ENCODE measurements at regions not wholly inside any gene's neighbourhood (a gene's known extent, or its start where the extent isn't known, plus 50 kb on each side); places are given as distances from the start of the nearest gene placed in this dataset.

DNA sequence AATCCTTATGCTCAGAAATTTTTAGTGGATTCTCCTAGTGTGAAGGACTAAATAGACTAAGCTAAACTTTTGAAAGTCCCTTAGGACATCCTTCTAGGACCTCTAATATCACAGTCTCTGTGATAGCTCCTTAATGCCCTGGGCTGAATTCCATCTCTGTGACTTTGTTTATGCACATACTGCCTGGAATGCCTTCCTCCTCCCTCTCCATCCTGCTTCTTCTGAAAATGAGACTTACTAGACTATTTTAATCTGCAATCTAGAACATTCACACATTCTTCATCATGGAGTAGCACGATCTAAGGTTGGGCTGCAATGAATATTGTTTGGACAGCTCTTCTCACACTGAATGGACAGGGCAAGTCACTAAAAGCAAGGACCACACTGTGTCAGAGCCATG lies 65.0 kb upstream of the MSX1 start:
- TF ChIP-seq POLR2A (IDR thresholded peaks at IDR 0.05): no peak
- TF ChIP-seq POLR2AphosphoS5 (IDR thresholded peaks at IDR 0.05): no peak
- TF ChIP-seq, protein P1, sequence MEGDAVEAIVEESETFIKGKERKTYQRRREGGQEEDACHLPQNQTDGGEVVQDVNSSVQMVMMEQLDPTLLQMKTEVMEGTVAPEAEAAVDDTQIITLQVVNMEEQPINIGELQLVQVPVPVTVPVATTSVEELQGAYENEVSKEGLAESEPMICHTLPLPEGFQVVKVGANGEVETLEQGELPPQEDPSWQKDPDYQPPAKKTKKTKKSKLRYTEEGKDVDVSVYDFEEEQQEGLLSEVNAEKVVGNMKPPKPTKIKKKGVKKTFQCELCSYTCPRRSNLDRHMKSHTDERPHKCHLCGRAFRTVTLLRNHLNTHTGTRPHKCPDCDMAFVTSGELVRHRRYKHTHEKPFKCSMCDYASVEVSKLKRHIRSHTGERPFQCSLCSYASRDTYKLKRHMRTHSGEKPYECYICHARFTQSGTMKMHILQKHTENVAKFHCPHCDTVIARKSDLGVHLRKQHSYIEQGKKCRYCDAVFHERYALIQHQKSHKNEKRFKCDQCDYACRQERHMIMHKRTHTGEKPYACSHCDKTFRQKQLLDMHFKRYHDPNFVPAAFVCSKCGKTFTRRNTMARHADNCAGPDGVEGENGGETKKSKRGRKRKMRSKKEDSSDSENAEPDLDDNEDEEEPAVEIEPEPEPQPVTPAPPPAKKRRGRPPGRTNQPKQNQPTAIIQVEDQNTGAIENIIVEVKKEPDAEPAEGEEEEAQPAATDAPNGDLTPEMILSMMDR (IDR thresholded peaks at IDR 0.05): no peak
